ENCODE measurements at regions not wholly inside any gene's neighbourhood (a gene's known extent, or its start where the extent isn't known, plus 50 kb on each side); places are given as distances from the start of the nearest gene placed in this dataset.

- no peak overlapping the region for H2AFZ ChIP-seq (ENCODE audit: low read length)
- DNase-seq: no peak
- H3K4me1 ChIP-seq (ENCODE audit: low read length): no peaks in the 10 kb centered on the region
- H3K27ac ChIP-seq (ENCODE audit: low read length): no peak overlapping the region
- H3K9me3 ChIP-seq (ENCODE audit: low read length): peaks cover 4% of the 10 kb centered on the region; the same call in 1 of the 2 replicates
- H3K79me2 ChIP-seq (ENCODE audit: low read length): no peaks in the 10 kb centered on the region
- no peaks in the 10 kb centered on the region for H3K9me2 ChIP-seq (replicated peaks; ENCODE audit: insufficient read depth, low read length)
- H3K27me3 ChIP-seq (ENCODE audit: low read length): no peaks in the 10 kb centered on the region
- no peak overlapping the region for H3K4me3 ChIP-seq (ENCODE audit: low read length)
- no peaks in the 10 kb centered on the region for H4K20me1 ChIP-seq (ENCODE audit: insufficient read depth, low read depth, low read length)
- H3K4me2 ChIP-seq (ENCODE audit: low read depth, low read length, poor library complexity, severe bottlenecking): no peak overlapping the region
- no peak overlapping the region for H3K9ac ChIP-seq (ENCODE audit: low read length)
- no peaks in the 10 kb centered on the region for H3K36me3 ChIP-seq (ENCODE audit: insufficient read depth, low read length)
These were observed 527.0 kb upstream of the NRG3 start for GRCh38 chr10:81348003-81348402.

- no peak overlapping the region for H2AFZ ChIP-seq (ENCODE audit: low read length)
- H3K9me3 ChIP-seq (ENCODE audit: low read length): no peaks in the 10 kb centered on the region; the same call in 1 of the 2 replicates
- H3K27me3 ChIP-seq (ENCODE audit: low read length): no peaks in the 10 kb centered on the region
- H3K36me3 ChIP-seq (ENCODE audit: insufficient read depth, low read length): no peaks in the 10 kb centered on the region
- no peaks in the 10 kb centered on the region for H4K20me1 ChIP-seq (ENCODE audit: insufficient read depth, low read depth, low read length)
- no peaks in the 10 kb centered on the region for H3K79me2 ChIP-seq (ENCODE audit: low read length)
- H3K27ac ChIP-seq (ENCODE audit: low read length): no peak overlapping the region
- H3K4me2 ChIP-seq (ENCODE audit: low read depth, low read length, poor library complexity, severe bottlenecking): no peak overlapping the region
- no peaks in the 10 kb centered on the region for H3K9me2 ChIP-seq (replicated peaks; ENCODE audit: insufficient read depth, low read length)
- H3K4me3 ChIP-seq (ENCODE audit: low read length): no peak overlapping the region
- no peak overlapping the region for H3K9ac ChIP-seq (ENCODE audit: low read length)
- no peak for DNase-seq
- no peaks in the 10 kb centered on the region for H3K4me1 ChIP-seq (ENCODE audit: low read length)
These were observed 507.9 kb upstream of the NRG3 start for GRCh38 chr10:81367132-81367531.

DNA sequence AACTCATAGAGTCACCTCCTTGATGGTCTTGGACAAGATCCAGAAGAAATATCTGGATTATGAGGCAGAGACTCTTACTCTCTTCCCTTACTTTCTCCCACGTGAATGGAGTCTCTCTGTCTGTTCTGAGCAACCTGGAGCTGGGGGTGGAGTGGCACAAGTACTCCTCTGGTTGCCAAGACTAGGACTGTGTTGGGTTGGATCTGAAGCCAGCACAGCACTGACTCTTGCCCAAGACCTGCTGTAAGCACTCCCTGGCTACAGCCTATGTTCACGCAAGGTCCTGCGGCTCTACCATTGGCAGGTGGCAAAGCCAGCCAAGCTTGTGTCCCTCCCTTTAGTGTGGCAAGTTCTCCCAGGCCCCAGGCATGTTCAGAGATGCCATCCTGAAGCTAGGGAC, 488.2 kb upstream of the NRG3 start:
- Histone ChIP-seq H4K20me1 (ENCODE audit: insufficient read depth, low read depth, low read length) (no peaks in the 10 kb centered on the region), H3K9me3 (ENCODE audit: low read length) (peaks cover 11% of the 10 kb centered on the region), H3K79me2 (ENCODE audit: low read length) (no peaks in the 10 kb centered on the region), H3K4me3 (ENCODE audit: low read length) (no peak overlapping the region), H3K27me3 (ENCODE audit: low read length) (no peaks in the 10 kb centered on the region), H3K9ac (ENCODE audit: low read length) (no peak overlapping the region), H3K9me2 (replicated peaks; ENCODE audit: insufficient read depth, low read length) (no peaks in the 10 kb centered on the region), H2AFZ (ENCODE audit: low read length) (no peak overlapping the region), H3K27ac (ENCODE audit: low read length) (no peak overlapping the region), H3K36me3 (ENCODE audit: insufficient read depth, low read length) (no peaks in the 10 kb centered on the region), H3K4me1 (ENCODE audit: low read length) (no peaks in the 10 kb centered on the region), H3K4me2 (ENCODE audit: low read depth, low read length, poor library complexity, severe bottlenecking) (no peak overlapping the region)
- no peak for DNase-seq

DNA sequence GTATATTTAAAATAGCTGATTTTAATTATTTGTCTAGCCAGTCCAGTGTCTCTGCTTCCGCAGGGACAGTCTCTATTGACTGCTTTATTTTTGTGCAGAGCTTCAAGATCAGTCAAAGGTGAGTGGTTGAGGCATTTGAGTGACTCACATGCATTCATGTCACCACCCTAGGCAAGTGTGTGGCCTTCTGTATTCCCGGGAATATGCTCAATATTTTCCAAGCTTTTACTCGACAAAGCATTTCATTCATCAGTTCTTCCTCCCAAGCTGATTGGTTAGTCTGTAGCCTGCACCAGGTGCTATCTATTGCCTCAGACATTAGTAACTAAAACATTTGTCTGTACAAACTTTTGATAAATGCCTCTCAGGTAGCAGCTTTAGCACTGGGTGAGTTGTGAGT, 471.5 kb upstream of the NRG3 start:
- H3K9me3 ChIP-seq (ENCODE audit: low read length): peaks cover 9% of the 10 kb centered on the region
- H3K36me3 ChIP-seq (ENCODE audit: insufficient read depth, low read length): no peaks in the 10 kb centered on the region
- H3K27me3 ChIP-seq (ENCODE audit: low read length): no peaks in the 10 kb centered on the region
- no peaks in the 10 kb centered on the region for H4K20me1 ChIP-seq (ENCODE audit: insufficient read depth, low read depth, low read length)
- no peaks in the 10 kb centered on the region for H3K79me2 ChIP-seq (ENCODE audit: low read length)
- H3K4me3 ChIP-seq (ENCODE audit: low read length): no peak overlapping the region
- H3K4me2 ChIP-seq (ENCODE audit: low read depth, low read length, poor library complexity, severe bottlenecking): no peak overlapping the region
- H3K9ac ChIP-seq (ENCODE audit: low read length): no peak overlapping the region
- H3K27ac ChIP-seq (ENCODE audit: low read length): no peak overlapping the region
- no peak overlapping the region for H2AFZ ChIP-seq (ENCODE audit: low read length)
- no peak for DNase-seq
- H3K9me2 ChIP-seq (replicated peaks; ENCODE audit: insufficient read depth, low read length): no peaks in the 10 kb centered on the region
- no peaks in the 10 kb centered on the region for H3K4me1 ChIP-seq (ENCODE audit: low read length)

DNA sequence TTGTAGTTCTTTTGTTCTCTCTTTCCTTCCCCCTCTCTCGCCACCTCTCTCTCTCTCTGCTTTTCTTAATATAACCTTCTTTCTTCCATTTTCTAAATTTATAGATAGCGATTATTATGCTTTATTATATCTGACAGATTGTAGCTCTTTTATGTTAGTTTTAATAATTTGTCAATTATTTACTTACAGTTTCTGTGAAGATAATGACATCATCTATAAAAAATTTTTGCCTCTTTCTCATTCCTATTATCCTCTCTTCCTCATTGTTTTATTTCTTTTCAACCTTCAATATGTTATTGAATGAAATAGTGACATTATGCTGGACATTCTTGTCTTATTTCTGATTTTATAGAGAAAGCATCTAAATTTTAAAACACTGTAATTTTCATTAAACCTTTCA, 469.6 kb upstream of the NRG3 start:
- Histone ChIP-seq H3K36me3 (ENCODE audit: insufficient read depth, low read length) (no peaks in the 10 kb centered on the region), H3K27me3 (ENCODE audit: low read length) (no peaks in the 10 kb centered on the region), H3K9ac (ENCODE audit: low read length) (no peak overlapping the region), H3K4me1 (ENCODE audit: low read length) (no peaks in the 10 kb centered on the region), H3K9me2 (replicated peaks; ENCODE audit: insufficient read depth, low read length) (no peaks in the 10 kb centered on the region), H3K9me3 (ENCODE audit: low read length) (peaks cover 9% of the 10 kb centered on the region; the same call in 1 of the 2 replicates), H2AFZ (ENCODE audit: low read length) (no peak overlapping the region), H3K79me2 (ENCODE audit: low read length) (no peaks in the 10 kb centered on the region), H3K4me2 (ENCODE audit: low read depth, low read length, poor library complexity, severe bottlenecking) (no peak overlapping the region), H4K20me1 (ENCODE audit: insufficient read depth, low read depth, low read length) (no peaks in the 10 kb centered on the region), H3K4me3 (ENCODE audit: low read length) (no peak overlapping the region), H3K27ac (ENCODE audit: low read length) (no peak overlapping the region)
- DNase-seq: no peak

GRCh38 chr10:81414038-81414437, 461.0 kb upstream of the NRG3 start:
- H3K4me3 ChIP-seq (ENCODE audit: low read length): no peak overlapping the region

DNA sequence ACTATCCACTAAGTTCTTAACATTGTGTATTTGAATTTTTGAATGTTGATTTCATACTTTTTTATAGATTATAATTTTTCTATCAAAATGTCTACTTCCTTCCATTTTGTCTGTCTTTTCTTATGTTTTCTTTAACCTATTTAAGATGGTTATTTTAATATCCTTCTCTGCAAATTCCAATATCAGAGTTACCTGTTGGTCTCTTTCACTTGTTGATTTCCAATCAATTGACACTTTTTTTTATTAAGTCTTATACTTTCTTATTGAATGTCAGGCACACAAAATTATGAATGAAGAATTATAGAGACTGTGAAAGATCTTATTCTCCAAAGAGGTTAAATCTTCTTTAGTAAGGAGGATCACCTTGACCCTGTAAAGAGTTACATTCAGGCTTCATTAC, 448.3 kb upstream of the NRG3 start:
- H3K4me2 ChIP-seq (ENCODE audit: low read depth, low read length, poor library complexity, severe bottlenecking): no peak overlapping the region

More at GRCh38 chr10:81414038-81414437, 461.0 kb upstream of the NRG3 start:
- Histone ChIP-seq H3K4me1 (ENCODE audit: low read length) (no peaks in the 10 kb centered on the region), H3K9me3 (ENCODE audit: low read length) (peaks cover 9% of the 10 kb centered on the region), H3K36me3 (ENCODE audit: insufficient read depth, low read length) (no peaks in the 10 kb centered on the region), H3K4me2 (ENCODE audit: low read depth, low read length, poor library complexity, severe bottlenecking) (no peak overlapping the region), H3K27ac (ENCODE audit: low read length) (no peak overlapping the region), H3K9ac (ENCODE audit: low read length) (no peak overlapping the region), H3K79me2 (ENCODE audit: low read length) (no peaks in the 10 kb centered on the region), H2AFZ (ENCODE audit: low read length) (no peak overlapping the region), H3K9me2 (replicated peaks; ENCODE audit: insufficient read depth, low read length) (no peaks in the 10 kb centered on the region), H4K20me1 (ENCODE audit: insufficient read depth, low read depth, low read length) (no peaks in the 10 kb centered on the region), H3K27me3 (ENCODE audit: low read length) (no peaks in the 10 kb centered on the region)
- DNase-seq: no peak

GRCh38 chr10:81428456-81429134, 446.4 kb upstream of the NRG3 start:
- DNase-seq: no peak
- no peak overlapping the region for H3K4me3 ChIP-seq (ENCODE audit: low read length)
- no peaks in the 10 kb centered on the region for H3K27me3 ChIP-seq (ENCODE audit: low read length)
- H3K27ac ChIP-seq (ENCODE audit: low read length): no peak overlapping the region
- no peak overlapping the region for H2AFZ ChIP-seq (ENCODE audit: low read length)
- H3K79me2 ChIP-seq (ENCODE audit: low read length): no peaks in the 10 kb centered on the region
- no peaks in the 10 kb centered on the region for H4K20me1 ChIP-seq (ENCODE audit: insufficient read depth, low read depth, low read length)
- H3K4me2 ChIP-seq (ENCODE audit: low read depth, low read length, poor library complexity, severe bottlenecking): no peak overlapping the region
- H3K4me1 ChIP-seq (ENCODE audit: low read length): no peaks in the 10 kb centered on the region
- no peaks in the 10 kb centered on the region for H3K36me3 ChIP-seq (ENCODE audit: insufficient read depth, low read length)
- no peak overlapping the region for H3K9ac ChIP-seq (ENCODE audit: low read length)
- peaks cover 15% of the 10 kb centered on the region for H3K9me3 ChIP-seq (ENCODE audit: low read length)
- no peaks in the 10 kb centered on the region for H3K9me2 ChIP-seq (replicated peaks; ENCODE audit: insufficient read depth, low read length)

More for the DNA sequence above, 448.3 kb upstream of the NRG3 start:
- Histone ChIP-seq H3K4me1 (ENCODE audit: low read length) (no peaks in the 10 kb centered on the region), H3K9ac (ENCODE audit: low read length) (no peak overlapping the region), H3K36me3 (ENCODE audit: insufficient read depth, low read length) (no peaks in the 10 kb centered on the region), H3K79me2 (ENCODE audit: low read length) (no peaks in the 10 kb centered on the region), H4K20me1 (ENCODE audit: insufficient read depth, low read depth, low read length) (no peaks in the 10 kb centered on the region), H3K9me2 (replicated peaks; ENCODE audit: insufficient read depth, low read length) (no peaks in the 10 kb centered on the region), H3K27ac (ENCODE audit: low read length) (no peak overlapping the region), H3K9me3 (ENCODE audit: low read length) (peaks cover 26% of the 10 kb centered on the region), H3K27me3 (ENCODE audit: low read length) (no peaks in the 10 kb centered on the region), H3K4me3 (ENCODE audit: low read length) (no peak overlapping the region), H2AFZ (ENCODE audit: low read length) (no peak overlapping the region)
- no peak for DNase-seq
